ENCODE measurements at regions not wholly inside any gene's neighbourhood (a gene's known extent, or its start where the extent isn't known, plus 50 kb on each side); places are given as distances from the start of the nearest gene placed in this dataset.

GRCh38 chr2:143977356-143977755 lies 542.6 kb downstream of the ZEB2 start:
- no peak overlapping the region for H3K4me3 ChIP-seq (ENCODE audit: low read depth, low read length)
- DNase-seq (ENCODE audit: low read depth) = no peak
- TF ChIP-seq CTCF (IDR thresholded peaks at IDR 0.05; ENCODE audit: insufficient read depth, low read depth, low read length) = no peak

- no peak for TF ChIP-seq CTCF (IDR thresholded peaks at IDR 0.05; ENCODE audit: insufficient read depth, low read depth, low read length)
- no peak for DNase-seq (ENCODE audit: low read depth)
- no peak overlapping the region for H3K4me3 ChIP-seq (ENCODE audit: low read depth, low read length)
Observed at GRCh38 chr2:143975216-143975615, 544.7 kb downstream of the ZEB2 start.

- peak; percentile 55 for DNase-seq (ENCODE audit: low read depth)
- no peak overlapping the region for H3K4me3 ChIP-seq (ENCODE audit: low read depth, low read length)
- no peak for TF ChIP-seq CTCF (IDR thresholded peaks at IDR 0.05; ENCODE audit: insufficient read depth, low read depth, low read length)
Observed at GRCh38 chr2:143974262-143974661, 545.7 kb downstream of the ZEB2 start.

- no peak for DNase-seq (ENCODE audit: low read depth)
- no peak for TF ChIP-seq CTCF (IDR thresholded peaks at IDR 0.05; ENCODE audit: insufficient read depth, low read depth, low read length)
Observed at GRCh38 chr2:143968860-143969259, 551.1 kb downstream of the ZEB2 start.

GRCh38 chr2:143968360-143968759 lies 551.6 kb downstream of the ZEB2 start:
- no peak for TF ChIP-seq CTCF (IDR thresholded peaks at IDR 0.05; ENCODE audit: insufficient read depth, low read depth, low read length)
- H3K4me3 ChIP-seq (ENCODE audit: low read depth, low read length) = no peak overlapping the region
- no peak for DNase-seq (ENCODE audit: low read depth)

More at GRCh38 chr2:143968860-143969259, 551.1 kb downstream of the ZEB2 start:
- no peak overlapping the region for H3K4me3 ChIP-seq (ENCODE audit: low read depth, low read length)

- TF ChIP-seq CTCF (IDR thresholded peaks at IDR 0.05; ENCODE audit: insufficient read depth, low read depth, low read length) = no peak
- DNase-seq (ENCODE audit: low read depth) = no peak
- H3K4me3 ChIP-seq (ENCODE audit: low read depth, low read length) = no peak overlapping the region
Observed at GRCh38 chr2:143965493-143966164, 554.3 kb downstream of the ZEB2 start.

GRCh38 chr2:143964891-143965290 lies 555.0 kb downstream of the ZEB2 start:
- DNase-seq (ENCODE audit: low read depth) = no peak
- TF ChIP-seq CTCF (IDR thresholded peaks at IDR 0.05; ENCODE audit: insufficient read depth, low read depth, low read length) = no peak
- no peak overlapping the region for H3K4me3 ChIP-seq (ENCODE audit: low read depth, low read length)

Measured in fibroblast of villous mesenchyme (primary cell).